SU-DHL-6 (cell line): ENCODE measurements at regions not wholly inside any gene's neighbourhood (a gene's known extent, or its start where the extent isn't known, plus 50 kb on each side); places are given as distances from the start of the nearest gene placed in this dataset.

ENCODE experiments used
- H2AFZ ChIP-seq: fragments of 200-600 bp; sonication (generic); 2 replicates; pipeline ENCODE4 v1.6.1; 2014; ENCODE audit warnings: low read depth, mild to moderate bottlenecking, moderate library complexity, mixed read lengths, antibody characterized with exemption, low read length; ENCODE audit not compliant: severe bottlenecking
- H3F3A ChIP-seq: fragments of 200-600 bp; shearing (Covaris generic); 2 replicates; pipeline ENCODE4 v1.6.0; 2016; ENCODE audit warnings: antibody characterized with exemption, mild to moderate bottlenecking; ENCODE audit not compliant: insufficient read depth
- H3K27ac ChIP-seq: fragments of 200-600 bp; sonication (generic); 2 replicates; pipeline ENCODE4 v1.5.1; 2016; ENCODE audit warnings: low read depth, mild to moderate bottlenecking, low read length, moderate library complexity, mixed read lengths
- H3K27me3 ChIP-seq: fragments of 200-600 bp; sonication (generic), shearing (Covaris generic); 2 replicates; pipeline ENCODE4 v1.6.0; 2014; ENCODE audit warnings: mild to moderate bottlenecking, low read length
- H3K36me3 ChIP-seq: fragments of 200-600 bp; sonication (generic); 2 replicates; pipeline ENCODE4 v1.6.1; 2014; ENCODE audit warnings: mild to moderate bottlenecking, low read length, mixed read lengths
- H3K4me2 ChIP-seq: fragments of 300-600, 200-600 bp; shearing (Covaris generic), sonication (generic); 2 replicates; pipeline ENCODE4 v1.6.0; 2014; ENCODE audit warnings: low read length, low read depth, mild to moderate bottlenecking; ENCODE audit not compliant: poor library complexity, severe bottlenecking
- H3K4me3 ChIP-seq: fragments of 200-600 bp; sonication (generic); 2 replicates; pipeline ENCODE4 v1.5.1; 2014; ENCODE audit warnings: antibody characterized with exemption, low read length, mild to moderate bottlenecking, mixed read lengths; ENCODE audit not compliant: insufficient read depth, poor library complexity, severe bottlenecking
- H3K79me2 ChIP-seq: fragments of 200-600 bp; sonication (generic); 2 replicates; pipeline ENCODE4 v1.6.1; 2014; ENCODE audit warnings: mild to moderate bottlenecking, low read length, moderate library complexity; ENCODE audit not compliant: insufficient read depth
- H3K9ac ChIP-seq: fragments of 200-600 bp; sonication (generic); 2 replicates; pipeline ENCODE4 v1.7.0; 2014; ENCODE audit warnings: mild to moderate bottlenecking, low read length
- H3K9me2 ChIP-seq: fragments of 200-600 bp; sonication (generic); replicated peaks from 2 replicates; pipeline ENCODE4 v1.6.1; 2014; ENCODE audit warnings: low read length; ENCODE audit not compliant: insufficient read depth
- H3K9me3 ChIP-seq: fragments of 200-600 bp; sonication (generic); 2 replicates; pipeline ENCODE4 v1.6.1; 2014; ENCODE audit warnings: low read length, mixed read lengths; ENCODE audit not compliant: insufficient read depth
- H4K20me1 ChIP-seq: fragments of 200-600 bp; sonication (generic); 2 replicates; pipeline ENCODE4 v1.6.1; 2014; ENCODE audit warnings: low read depth, mild to moderate bottlenecking, antibody characterized with exemption, low read length, moderate library complexity, mixed read lengths
- CTCF ChIP-seq: fragments of 200-600 bp; sonication (generic); IDR thresholded peaks from one replicate; pipeline ENCODE4 v1.5.1; 2017; ENCODE audit warnings: antibody characterized with exemption, mild to moderate bottlenecking, low read length, moderate library complexity; ENCODE audit not compliant: insufficient read depth, poor library complexity, severe bottlenecking
- EZH2phosphoT487 ChIP-seq: fragments of 200-600 bp; sonication (generic), shearing (Covaris generic); conservative IDR thresholded peaks from 2 replicates; pipeline ENCODE4 v1.6.1; 2018; ENCODE audit warnings: mild to moderate bottlenecking, antibody characterized with exemption, low read length, moderate library complexity, mixed read lengths

- Histone ChIP-seq H3K9me2 (no peaks in the 10 kb centered on the region), H3K4me2 (no peak overlapping the region), H3K36me3 (no peaks in the 10 kb centered on the region), H3K9me3 (no peaks in the 10 kb centered on the region), H3F3A (no peaks in the 10 kb centered on the region), H2AFZ (no peak overlapping the region), H4K20me1 (no peaks in the 10 kb centered on the region), H3K9ac (no peak overlapping the region), H3K27ac (no peak overlapping the region), H3K27me3 (no peaks in the 10 kb centered on the region), H3K79me2 (no peaks in the 10 kb centered on the region), H3K4me3 (no peak overlapping the region)
- TF ChIP-seq EZH2phosphoT487 (no peak), CTCF (no peak)
These were observed 212.6 kb downstream of the FMR1NB start for GRCh38 chrX:148193759-148194158.

GRCh38 chrX:148203531-148203930 lies 222.4 kb downstream of the FMR1NB start:
- Histone ChIP-seq H2AFZ (no peak overlapping the region), H4K20me1 (no peaks in the 10 kb centered on the region), H3K27ac (no peak overlapping the region), H3K27me3 (no peaks in the 10 kb centered on the region), H3F3A (no peaks in the 10 kb centered on the region), H3K9me2 (no peaks in the 10 kb centered on the region), H3K4me3 (no peak overlapping the region), H3K36me3 (no peaks in the 10 kb centered on the region), H3K4me2 (no peak overlapping the region), H3K9ac (no peak overlapping the region), H3K9me3 (no peaks in the 10 kb centered on the region), H3K79me2 (no peaks in the 10 kb centered on the region)
- no peak for TF ChIP-seq CTCF
- no peak for TF ChIP-seq EZH2phosphoT487

- H3K9me3 ChIP-seq: no peaks in the 10 kb centered on the region
- H3K27ac ChIP-seq: no peak overlapping the region
- H4K20me1 ChIP-seq: no peaks in the 10 kb centered on the region
- H2AFZ ChIP-seq: no peak overlapping the region
- TF ChIP-seq CTCF (no peak), EZH2phosphoT487 (no peak)
- no peak overlapping the region for H3K4me2 ChIP-seq
- H3K27me3 ChIP-seq: no peaks in the 10 kb centered on the region
- no peak overlapping the region for H3K4me3 ChIP-seq
- no peak overlapping the region for H3K9ac ChIP-seq
- no peaks in the 10 kb centered on the region for H3K36me3 ChIP-seq
- H3F3A ChIP-seq: no peaks in the 10 kb centered on the region
- no peaks in the 10 kb centered on the region for H3K9me2 ChIP-seq
- no peaks in the 10 kb centered on the region for H3K79me2 ChIP-seq
These were observed 223.1 kb downstream of the FMR1NB start for GRCh38 chrX:148204195-148204594.
